Liver (tissue), 3 donors: ENCODE measurements at regions not wholly inside any gene's neighbourhood (a gene's known extent, or its start where the extent isn't known, plus 50 kb on each side); places are given as distances from the start of the nearest gene placed in this dataset.

Experiments
- HNF4A ChIP-seq, 2 donors: conservative IDR thresholded peaks; 2 replicates each; pipeline ENCODE4 v1.6.1; 2016; ENCODE audit warnings: antibody characterized with exemption in 2 of 2, mild to moderate bottlenecking in 2 of 2
- NR2F2 ChIP-seq: IDR thresholded peaks from 2 replicates; pipeline ENCODE4 v1.6.1; 2016; ENCODE audit warnings: antibody characterized with exemption
- SP1 ChIP-seq: IDR thresholded peaks from 2 replicates; pipeline ENCODE4 v1.6.1; 2018; ENCODE audit warnings: antibody characterized with exemption, mild to moderate bottlenecking
- TAF1 ChIP-seq: conservative IDR thresholded peaks from 2 replicates; pipeline ENCODE4 v1.6.1; 2016; ENCODE audit warnings: antibody characterized with exemption, mild to moderate bottlenecking
- TF ChIP-seq, protein P1 (sequence below): fragments of 150-350 bp; IDR thresholded peaks from 2 replicates; pipeline ENCODE4 v1.5.1; 2017; ENCODE audit warnings: improper control_type of control experiment, low read depth, low read length; ENCODE audit not compliant: missing input control
- donor health status: healthy.
- donor health status: healthy.

GRCh38 chr18:60162388-60162787 lies 210.2 kb downstream of the MC4R start:
- TF ChIP-seq SP1 (no peak), NR2F2 (no peak), HNF4A (conservative IDR thresholded peaks at IDR 0.05) (no peak), TAF1 (no peak)
- TF ChIP-seq, protein P1, sequence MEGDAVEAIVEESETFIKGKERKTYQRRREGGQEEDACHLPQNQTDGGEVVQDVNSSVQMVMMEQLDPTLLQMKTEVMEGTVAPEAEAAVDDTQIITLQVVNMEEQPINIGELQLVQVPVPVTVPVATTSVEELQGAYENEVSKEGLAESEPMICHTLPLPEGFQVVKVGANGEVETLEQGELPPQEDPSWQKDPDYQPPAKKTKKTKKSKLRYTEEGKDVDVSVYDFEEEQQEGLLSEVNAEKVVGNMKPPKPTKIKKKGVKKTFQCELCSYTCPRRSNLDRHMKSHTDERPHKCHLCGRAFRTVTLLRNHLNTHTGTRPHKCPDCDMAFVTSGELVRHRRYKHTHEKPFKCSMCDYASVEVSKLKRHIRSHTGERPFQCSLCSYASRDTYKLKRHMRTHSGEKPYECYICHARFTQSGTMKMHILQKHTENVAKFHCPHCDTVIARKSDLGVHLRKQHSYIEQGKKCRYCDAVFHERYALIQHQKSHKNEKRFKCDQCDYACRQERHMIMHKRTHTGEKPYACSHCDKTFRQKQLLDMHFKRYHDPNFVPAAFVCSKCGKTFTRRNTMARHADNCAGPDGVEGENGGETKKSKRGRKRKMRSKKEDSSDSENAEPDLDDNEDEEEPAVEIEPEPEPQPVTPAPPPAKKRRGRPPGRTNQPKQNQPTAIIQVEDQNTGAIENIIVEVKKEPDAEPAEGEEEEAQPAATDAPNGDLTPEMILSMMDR: no peak
